HG03460 (cell line): ENCODE measurements at regions not wholly inside any gene's neighbourhood (a gene's known extent, or its start where the extent isn't known, plus 50 kb on each side); places are given as distances from the start of the nearest gene placed in this dataset.
"Not testable (repeated sequence)": the region's sequence is repeated elsewhere in the genome, so short reads cannot be mapped to it uniquely, and the experiment has no call there.

Source experiments
- ATAC-seq: cut with Tn5 transposase; IDR thresholded peaks from one replicate; pipeline ENCODE4 v1.9.1; 2021; ENCODE audit not compliant: unreplicated experiment

DNA sequence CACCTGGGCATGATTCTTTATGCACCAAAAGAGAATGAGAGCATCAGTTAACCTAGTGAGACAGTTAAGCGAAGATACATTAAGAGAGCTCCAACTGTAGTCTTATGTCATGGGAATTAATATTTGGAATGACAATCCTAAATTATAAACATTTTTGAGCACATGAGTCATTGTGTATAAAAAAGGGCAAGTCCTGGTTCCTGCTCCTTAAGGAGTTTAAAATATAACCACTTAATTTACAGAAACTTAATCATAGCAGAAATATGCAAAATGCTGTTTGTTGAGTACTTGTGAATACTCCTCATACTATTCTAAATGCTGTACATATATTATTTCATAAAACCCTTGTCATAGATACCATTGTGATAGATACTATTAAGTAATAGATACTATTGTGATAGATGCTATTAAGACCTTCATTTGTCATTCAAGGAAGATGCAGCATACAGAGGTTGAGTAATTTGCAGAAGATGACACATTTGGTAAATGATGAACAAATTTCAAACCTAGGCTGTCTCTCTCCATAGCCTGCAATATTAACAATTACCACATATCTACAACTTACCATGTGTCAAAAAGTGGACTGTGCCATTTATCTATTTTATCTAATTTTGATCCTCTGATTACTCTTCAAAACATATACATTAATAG lies 301.0 kb downstream of the TBC1D4 start:
- no peak for ATAC-seq

DNA sequence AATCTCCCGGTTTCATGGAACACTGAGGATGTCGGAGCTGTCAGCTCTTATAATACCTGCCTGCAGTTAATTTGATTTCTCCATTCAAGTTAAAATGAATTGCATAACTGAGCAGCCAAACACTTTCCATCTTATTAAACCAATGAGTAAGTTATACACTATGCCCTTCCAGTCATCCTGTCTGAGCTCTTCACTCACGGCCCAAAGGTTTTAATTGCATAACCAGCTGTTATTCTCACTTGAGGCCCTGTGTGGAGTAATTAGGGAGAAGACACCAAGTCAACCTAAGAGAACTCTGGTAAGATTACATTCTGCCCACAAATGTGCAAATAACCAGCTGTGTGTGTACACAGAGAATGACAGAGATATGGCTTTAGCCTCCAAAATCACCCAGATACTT lies 303.5 kb downstream of the TBC1D4 start:
- ATAC-seq = no peak

DNA sequence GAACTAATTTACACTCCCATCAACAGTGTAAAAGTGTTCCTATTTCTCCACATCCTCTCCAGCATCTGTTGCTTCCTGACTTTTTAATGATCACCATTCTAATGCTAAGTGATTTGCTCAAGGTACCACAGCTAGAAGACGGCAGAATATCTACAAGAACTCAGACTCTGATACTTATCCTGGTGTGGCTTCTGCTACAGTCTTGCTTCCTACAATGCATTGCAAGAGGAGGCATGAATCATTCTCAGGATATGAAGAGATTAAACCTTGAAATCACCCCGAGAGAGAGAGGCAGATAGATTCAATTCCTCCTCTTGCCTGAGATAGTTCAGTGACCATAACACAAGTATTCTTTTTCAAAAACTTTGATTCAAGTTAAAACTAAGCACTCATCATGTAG lies 306.4 kb downstream of the TBC1D4 start:
- ATAC-seq = no peak

DNA sequence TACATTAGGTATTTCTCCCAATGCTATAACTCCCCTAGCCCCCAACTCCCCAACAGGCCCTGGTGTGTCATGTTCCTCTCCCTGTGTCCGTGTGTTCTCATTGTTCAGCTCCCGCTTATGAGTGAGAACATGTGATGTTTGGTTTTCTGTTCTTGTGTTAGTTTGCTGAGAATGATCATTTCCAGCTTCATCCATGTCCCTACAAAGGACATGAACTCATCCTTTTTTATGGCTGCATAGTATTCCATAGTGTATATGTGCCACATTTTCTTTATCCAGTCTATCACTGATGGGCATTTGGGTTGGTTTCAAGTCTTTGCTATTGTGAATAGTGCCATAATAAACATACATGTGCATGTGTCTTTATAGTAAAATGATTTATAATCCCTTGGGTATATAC lies 306.9 kb downstream of the TBC1D4 start:
- ATAC-seq = not testable (repeated sequence)

DNA sequence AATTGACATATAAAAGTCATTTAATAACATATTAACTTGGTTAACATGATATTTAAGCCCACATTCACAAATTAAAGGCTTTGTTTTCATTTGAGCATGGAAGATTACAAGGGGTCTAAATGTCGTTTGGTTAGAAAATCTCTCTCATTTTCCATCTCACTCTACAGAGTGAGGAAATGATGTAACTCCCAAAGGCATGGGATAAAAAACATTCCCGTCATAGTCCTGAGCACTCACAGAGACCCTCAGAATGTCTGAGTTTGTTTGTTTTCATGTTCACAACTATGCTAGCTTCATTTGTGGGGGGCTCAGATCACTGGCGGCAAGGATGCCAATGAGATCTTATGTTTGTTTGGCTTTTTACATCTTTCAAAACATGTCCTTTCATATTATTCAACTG lies 307.5 kb downstream of the TBC1D4 start:
- ATAC-seq = no peak

DNA sequence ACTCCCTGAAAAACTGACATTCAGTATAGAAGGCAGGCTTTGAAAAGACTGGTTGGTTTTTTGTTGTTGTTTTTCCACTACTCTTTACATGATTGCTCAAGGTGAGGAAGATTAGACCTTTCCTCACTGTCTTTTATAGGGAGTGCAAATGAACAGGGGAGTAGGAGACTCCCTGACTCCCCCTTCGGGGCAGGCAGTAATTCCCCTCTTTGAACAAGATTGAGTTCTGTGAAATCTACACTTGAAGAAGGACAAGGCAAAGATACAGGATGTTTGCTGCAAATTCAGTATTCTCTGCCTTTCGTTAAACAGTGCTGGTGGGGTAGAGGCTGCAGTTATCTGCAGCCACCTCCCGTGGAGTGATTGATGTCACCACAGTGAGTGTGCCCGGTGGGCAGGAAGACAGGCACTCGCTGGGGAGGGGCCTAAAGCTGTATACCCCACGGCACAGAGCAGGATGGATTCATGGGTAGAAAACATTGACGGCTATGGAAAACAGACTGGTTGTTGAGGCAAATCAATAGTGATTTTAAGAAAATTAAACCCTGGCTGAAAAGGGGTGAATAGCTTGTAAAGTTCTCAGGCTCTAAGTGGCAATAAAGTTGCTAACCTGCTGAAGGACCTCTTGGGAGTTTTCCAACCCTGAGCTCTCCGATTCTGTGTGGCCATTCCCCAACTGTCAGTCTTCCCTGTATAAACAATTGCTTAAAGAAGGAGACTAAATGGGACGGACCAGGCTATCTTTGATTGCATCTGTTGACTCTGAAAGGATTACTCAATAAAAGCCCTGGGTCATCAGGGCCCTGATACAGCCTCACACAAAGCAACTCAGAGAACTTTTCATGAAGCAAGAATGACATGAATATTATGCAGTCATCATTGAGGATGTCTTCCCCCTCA lies 308.3 kb downstream of the TBC1D4 start:
- ATAC-seq = no peak

DNA sequence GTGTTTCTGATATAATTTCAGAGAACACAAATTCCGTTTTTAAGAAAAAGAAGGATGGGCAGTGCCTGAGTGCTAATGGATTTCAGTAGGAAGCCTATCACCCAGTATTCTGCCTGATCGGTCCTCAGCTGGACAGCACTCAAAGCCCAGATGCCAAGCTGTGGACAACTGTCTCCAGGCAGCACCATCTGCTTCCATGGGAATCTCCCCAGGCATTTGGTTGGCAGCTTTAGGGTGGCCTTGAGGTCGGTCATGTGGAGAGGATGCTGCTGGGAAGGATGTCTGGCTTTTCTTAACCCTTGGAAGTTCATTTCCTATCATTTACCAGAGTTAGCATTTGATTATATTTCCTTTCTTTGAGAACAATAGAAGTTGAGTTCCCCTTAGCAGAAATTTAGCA lies 311.7 kb downstream of the TBC1D4 start:
- no peak for ATAC-seq

DNA sequence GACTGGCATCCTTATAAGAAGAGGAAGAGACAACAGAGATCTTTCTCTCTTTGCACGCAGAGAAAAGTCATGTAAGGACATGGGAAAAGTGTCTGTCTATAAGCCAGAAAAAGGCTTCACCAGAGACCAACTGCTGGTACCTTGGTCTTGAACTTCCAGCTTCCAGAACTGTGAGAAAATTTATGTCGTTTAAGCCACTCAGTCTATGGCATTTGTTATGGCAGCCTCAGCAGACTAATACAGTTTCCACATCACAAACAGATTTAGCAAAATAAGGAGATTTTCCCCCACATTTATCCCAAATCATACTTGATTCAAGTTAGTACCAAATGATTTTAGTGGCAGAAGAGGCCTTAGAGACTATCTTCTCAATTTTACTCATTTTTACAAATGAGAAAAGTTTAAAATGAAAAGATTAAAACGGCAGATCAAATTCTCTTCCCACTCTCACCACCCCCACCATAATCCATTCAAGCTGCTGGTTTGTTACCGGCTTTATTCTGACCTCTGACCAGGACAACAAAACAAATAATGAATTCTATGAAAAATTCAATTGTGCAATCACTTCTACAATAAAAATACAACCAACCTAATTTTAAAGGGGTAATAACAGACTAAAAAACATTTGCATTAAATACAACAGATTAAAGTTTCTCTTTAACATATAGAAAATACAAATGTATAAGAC lies 316.3 kb downstream of the TBC1D4 start:
- ATAC-seq = no peak

DNA sequence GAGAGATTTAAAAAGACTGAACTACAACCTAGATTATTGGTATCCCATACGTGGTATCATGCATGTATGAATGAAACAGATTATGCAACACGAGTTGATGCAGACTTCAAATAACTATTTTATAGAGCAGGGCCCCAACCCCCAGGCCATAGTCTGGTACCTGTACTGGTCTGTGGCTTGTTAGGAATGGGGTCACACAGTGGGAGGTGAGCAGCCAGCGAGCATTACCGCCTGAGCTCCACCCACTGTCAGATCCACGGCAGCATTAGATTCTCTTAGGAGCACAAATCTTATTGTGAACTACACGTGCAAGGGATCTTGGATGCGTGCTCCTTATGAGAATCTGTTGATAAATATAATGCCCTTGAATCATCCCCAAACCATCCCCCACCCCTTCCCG lies 320.2 kb downstream of the TBC1D4 start:
- no peak for ATAC-seq

DNA sequence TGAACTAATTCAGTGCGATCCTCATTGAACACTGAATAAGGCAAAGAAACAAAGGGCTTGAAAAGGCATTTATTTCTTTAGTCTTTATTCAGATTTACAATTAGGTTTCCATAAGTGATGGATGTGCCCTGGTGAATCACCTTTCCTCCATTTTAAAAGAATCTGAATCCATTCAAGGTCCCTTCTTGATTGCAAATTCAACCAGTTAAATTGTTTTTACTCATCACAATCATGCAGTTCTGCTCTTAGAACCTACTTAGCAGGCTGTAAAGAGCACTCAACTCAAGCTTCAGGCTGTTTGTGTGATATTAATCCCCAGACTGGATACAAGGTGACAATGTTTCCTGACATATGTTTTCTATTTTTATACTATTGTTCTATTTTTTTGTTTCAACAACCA lies 321.0 kb downstream of the TBC1D4 start:
- no peak for ATAC-seq

DNA sequence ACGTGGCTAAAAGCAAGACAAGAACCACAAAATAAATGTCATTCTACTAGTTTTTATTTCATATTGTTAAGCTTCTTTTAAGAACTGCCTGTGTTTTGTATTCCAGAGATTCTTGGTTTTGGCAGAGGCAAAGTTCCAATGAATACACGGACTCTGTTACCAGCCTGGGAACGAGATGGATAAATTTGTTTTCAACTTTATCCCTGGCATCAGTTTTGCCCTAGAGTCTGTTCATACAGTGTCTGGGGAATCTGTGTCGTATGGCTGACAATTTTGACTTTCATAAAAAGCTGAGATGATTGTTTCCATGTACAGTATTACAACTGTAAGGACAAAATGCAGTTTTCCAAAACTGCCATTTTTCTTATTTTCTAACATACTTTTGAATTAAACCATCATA lies 327.6 kb downstream of the TBC1D4 start:
- ATAC-seq = no peak

DNA sequence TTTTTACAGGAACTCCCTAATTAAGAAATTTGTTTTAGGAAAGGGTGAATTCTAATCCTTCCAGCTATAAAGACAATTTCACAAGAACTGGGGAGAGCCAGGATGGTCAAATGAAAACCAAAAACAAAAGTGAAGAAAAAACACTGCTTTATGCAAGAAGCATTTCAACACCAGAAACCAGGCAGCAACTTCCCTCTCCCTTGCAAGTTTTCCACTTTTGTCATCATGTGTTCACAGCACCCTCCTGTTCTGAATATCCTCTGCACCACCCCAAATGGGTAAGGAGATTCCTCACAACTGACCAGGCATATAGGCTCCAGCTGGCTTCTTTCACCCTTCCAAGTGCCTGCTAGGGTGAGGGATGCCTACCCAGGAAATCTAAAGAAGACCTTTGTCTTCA lies 328.1 kb downstream of the TBC1D4 start:
- no peak for ATAC-seq

DNA sequence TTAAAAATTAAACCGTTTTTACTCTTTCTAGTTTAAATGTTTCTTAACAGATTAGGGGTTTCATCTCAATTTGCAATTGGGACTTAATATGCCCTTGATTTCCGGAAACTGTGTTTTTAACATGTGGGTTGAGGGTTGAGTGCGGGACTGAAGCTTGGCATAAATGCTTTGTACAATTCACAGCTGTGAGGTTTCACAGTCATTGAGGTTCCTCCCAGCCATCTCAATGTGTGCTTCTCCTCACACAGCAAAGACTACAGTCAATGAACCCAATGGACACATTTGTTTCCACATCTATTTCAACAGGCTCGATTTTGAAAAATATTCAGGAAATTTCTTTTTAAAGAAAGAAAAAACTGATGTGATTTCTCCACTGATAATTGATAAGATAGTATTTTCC lies 328.6 kb downstream of the TBC1D4 start:
- ATAC-seq = no peak

DNA sequence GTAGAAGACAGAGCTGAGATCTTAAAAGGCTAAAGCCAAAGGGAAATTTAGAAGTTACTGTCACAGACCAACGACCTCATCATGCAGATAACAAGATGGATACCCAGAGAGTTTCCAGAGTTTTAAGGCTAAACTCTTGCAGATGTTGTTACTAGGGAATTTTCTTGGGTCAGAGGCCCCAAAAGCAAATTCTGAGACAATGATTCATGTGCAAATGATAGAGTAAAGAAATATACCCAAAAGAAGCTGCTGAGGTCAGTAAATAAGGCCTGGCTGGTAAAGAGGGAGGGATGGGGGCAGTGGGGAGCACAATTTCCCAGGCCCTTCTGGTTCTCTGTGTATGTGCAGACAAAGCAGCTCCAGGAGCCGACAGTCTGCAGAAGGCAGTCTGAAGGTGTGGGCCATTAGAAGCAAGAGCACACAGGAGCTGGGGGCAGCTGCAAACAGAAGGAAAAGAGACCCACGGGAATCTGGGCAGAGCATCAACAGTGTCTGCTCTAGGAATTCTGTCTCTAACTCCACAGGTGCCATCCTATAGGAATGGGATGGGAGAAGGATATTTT lies 330.8 kb downstream of the TBC1D4 start:
- ATAC-seq = no peak

DNA sequence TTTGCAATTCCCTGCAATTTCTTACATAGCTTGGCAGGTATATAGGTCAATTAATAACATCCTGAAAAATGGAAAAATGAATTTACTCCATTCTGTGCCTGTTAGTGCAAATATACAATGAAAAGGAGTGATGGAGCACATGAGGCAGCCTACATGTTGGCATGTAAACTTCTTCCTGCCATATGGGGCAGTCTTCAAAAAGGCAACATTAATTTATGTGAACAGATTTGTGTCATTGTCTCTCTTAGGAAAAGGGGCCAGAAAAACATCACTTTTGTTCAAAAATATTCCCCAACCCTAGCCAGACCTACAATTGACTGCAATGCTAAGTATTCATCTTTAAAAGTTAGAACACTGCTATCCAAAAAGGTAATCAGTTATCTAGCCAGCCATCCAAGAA lies 332.2 kb downstream of the TBC1D4 start:
- ATAC-seq = no peak

DNA sequence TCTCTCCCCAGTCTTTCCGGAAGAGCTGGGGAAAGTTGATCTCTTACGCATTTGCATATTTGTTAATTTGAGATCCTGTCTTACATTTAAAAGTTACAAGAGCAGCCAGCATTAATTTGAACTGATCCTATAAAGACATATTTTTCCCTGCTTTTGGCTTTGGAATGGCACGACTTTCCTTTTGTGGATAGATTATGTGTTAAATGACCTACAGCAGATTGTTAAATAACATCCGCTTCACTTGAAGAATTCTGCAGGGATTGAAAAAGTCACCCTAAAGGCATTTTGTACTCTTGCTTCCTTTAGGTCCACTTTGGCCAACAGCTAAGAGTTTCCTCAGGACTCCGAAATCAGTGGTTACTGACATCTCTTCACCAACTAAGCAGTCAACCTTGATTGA lies 334.0 kb downstream of the TBC1D4 start:
- ATAC-seq = no peak

DNA sequence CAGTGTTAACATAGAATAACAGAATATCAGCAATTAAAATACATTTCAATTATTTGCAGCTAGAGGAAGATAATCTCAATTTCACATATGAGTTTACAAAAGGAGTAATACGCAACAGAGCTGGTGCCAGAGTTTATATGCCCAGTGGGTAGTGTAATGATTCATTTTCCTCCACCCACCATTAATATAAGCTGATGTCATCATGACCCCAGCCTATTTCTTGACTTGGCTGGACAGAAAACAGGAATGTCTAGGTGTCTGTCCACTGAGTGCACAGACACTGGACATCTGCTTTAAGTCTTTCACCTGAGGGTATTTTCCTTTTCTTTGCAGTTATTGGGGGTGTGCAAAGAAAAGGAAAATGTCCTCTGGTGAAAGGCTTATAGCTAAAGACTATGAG lies 335.5 kb downstream of the TBC1D4 start:
- no peak for ATAC-seq

DNA sequence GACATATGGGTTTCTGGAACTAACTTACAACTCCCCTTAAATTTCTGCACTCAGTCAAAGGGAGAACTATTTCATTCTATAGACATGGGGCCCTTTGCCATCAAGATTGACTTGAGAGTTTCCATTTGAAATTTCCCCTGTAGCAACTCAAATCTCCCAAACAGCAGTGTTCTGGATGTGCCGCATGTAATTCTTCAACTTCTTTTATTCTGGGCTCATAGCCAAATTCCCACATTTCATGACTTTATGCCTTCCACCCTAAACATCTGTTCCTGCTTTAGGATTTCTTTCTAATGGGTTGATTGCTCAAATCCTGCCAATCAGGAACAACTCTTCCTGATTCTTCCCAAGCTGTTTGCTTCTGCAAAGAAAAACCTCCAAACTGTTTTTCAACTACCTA lies 336.0 kb downstream of the TBC1D4 start:
- ATAC-seq = no peak

DNA sequence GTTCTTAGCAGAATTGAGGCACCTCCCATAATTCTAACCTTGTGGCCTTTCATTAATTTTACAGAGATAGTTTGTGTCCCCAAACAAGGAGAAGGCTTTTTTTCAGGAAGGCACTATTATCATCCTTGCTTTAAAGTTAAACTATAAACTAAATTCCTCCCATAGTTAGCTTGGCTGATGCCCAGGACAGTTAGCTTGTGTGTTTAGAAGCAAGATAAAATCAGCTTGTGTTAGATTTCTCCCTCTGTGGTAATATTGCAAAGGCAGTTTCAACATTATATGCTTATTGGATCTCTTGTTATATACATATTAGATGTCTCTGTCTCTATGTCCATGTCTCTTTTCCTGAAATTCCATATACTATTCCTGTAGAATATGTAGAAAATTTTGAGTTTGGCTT lies 342.7 kb downstream of the TBC1D4 start:
- ATAC-seq = no peak

DNA sequence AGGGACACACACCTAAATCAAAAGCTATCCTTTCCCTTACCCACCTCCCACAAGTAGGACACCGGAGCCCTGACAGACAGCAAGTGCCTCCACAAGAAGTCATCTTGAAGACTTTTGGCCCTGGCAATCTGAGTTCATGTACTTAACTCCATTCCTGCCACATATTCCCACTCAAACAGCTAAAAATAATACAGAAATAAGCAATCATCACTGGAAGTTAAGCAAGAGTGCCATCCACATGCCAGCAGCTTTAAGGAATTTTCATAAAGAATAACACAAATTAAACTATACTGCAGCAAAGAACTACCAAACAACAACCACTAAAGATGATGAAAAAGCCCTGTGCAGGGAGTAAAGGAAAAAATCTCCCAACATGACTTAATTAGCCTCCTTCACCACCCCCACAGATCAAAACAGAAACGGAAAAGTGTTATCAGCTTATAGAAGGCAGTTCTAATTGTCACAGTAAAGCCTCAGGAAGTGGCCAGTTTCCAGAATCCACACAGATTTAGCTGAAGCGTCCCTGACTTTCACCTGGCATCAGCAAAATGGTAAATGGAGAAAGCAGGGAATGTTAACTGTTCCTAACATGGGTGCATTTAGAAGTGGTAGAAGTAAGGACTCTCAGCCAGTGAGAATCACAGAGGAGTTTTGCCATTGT lies 343.9 kb downstream of the TBC1D4 start:
- no peak for ATAC-seq

DNA sequence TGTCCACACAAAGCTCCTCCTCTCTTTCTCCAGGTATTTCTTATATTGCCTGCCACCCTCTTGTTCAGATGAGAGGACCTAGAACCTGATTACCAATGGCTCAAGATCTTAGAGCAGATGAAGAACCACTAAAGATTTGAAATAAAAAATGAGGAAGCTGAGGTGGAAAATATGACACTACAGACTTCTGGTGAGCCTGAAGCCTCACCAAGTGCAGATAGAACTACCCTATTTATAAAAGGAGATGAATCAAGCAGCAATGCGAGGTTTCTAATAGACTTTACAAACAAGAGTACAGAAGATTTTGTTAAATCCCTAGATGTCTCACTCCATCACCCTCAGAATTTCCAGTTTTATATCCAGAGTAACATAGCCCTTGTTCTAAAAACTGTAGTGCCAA lies 345.8 kb downstream of the TBC1D4 start:
- no peak for ATAC-seq
